IMR-90 (cell line): ENCODE measurements at regions not wholly inside any gene's neighbourhood (a gene's known extent, or its start where the extent isn't known, plus 50 kb on each side); places are given as distances from the start of the nearest gene placed in this dataset.

Experiments
- ATAC-seq: fragments of 200-7000 bp; cut with Tn5 transposase; 2 replicates; pipeline ENCODE4 v1.9.1; 2020; ENCODE audit warnings: low read depth, mild to moderate bottlenecking, moderate library complexity
- BruUV-seq: library from RNA; stranded (reverse); fragments of 400-500 nt; replicated peaks from 2 replicates; lab custom pipeline; 2021; lab: Mats Ljungman, UMichigan
- CTCF ChIA-PET: fragments of 300-600 bp; formaldehyde crosslinking; extraction: SDS; loops from one replicate; lab custom pipeline; 2021; ENCODE audit warnings: antibody characterized with exemption; lab: Yijun Ruan, JAX
- POLR2A ChIA-PET: fragments of 300-600 bp; sonication (Branson Sonifier 250); formaldehyde crosslinking; loops from one replicate; lab custom pipeline; 2022; ENCODE audit warnings: antibody characterized with exemption; ENCODE audit not compliant: unreplicated experiment; lab: Charles Lee
- DNase-seq: peaks from one replicate; pipeline ENCODE4 v3.0.0; 2013
- H2AFZ ChIP-seq: replicated peaks from 2 replicates; pipeline ENCODE3; 2013; ENCODE audit warnings: low read length, mild to moderate bottlenecking; ENCODE audit not compliant: poor library complexity
- H2AK5ac ChIP-seq: 2 replicates; pipeline ENCODE4 v1.6.1; 2013; ENCODE audit warnings: low read depth, low read length, inconsistent platforms
- H2AK9ac ChIP-seq: replicated peaks from 2 replicates; pipeline ENCODE3; 2013; ENCODE audit warnings: mild to moderate bottlenecking, low read depth, low read length, moderate library complexity; ENCODE audit not compliant: poor library complexity
- H2BK120ac ChIP-seq: 2 replicates; pipeline ENCODE4 v1.6.1; 2013; ENCODE audit warnings: low read depth, low read length, inconsistent platforms
- H2BK15ac ChIP-seq: 3 replicates; pipeline ENCODE4 v1.6.1; 2013; ENCODE audit warnings: low read depth, low read length, inconsistent platforms
- H2BK20ac ChIP-seq: 2 replicates; pipeline ENCODE4 v1.6.1; 2013; ENCODE audit warnings: low read depth, mild to moderate bottlenecking, inconsistent platforms, low read length, moderate library complexity
- H2BK5ac ChIP-seq: 2 replicates; pipeline ENCODE4 v1.6.1; 2013; ENCODE audit warnings: mild to moderate bottlenecking, low read depth, low read length, inconsistent platforms; ENCODE audit not compliant: poor library complexity, severe bottlenecking
- H3K14ac ChIP-seq: replicated peaks from 2 replicates; pipeline ENCODE4 v1.6.1; 2013; ENCODE audit warnings: low read depth, low read length, inconsistent platforms
- H3K18ac ChIP-seq: 2 replicates; pipeline ENCODE4 v1.6.1; 2013; ENCODE audit warnings: low read depth, low read length, control low read depth
- H3K23ac ChIP-seq: 2 replicates; pipeline ENCODE4 v1.6.1; 2013; ENCODE audit warnings: low read depth, low read length, inconsistent platforms
- H3K27ac ChIP-seq: 2 replicates; pipeline ENCODE4 v1.5.1; 2013; ENCODE audit warnings: mild to moderate bottlenecking, control low read depth, low read length; ENCODE audit not compliant: insufficient read depth
- H3K27me3 ChIP-seq: 2 replicates; pipeline ENCODE4 v1.6.1; 2013; ENCODE audit warnings: low read length; ENCODE audit not compliant: control insufficient read depth, insufficient read depth
- H3K36me3 ChIP-seq: 2 replicates; pipeline ENCODE4 v1.6.1; 2013; ENCODE audit warnings: low read length, mixed read lengths; ENCODE audit not compliant: control insufficient read depth, insufficient read depth
- H3K4ac ChIP-seq: 2 replicates; pipeline ENCODE4 v1.6.1; 2013; ENCODE audit warnings: low read depth, low read length, inconsistent platforms
- H3K4me1 ChIP-seq: 2 replicates; pipeline ENCODE4 v1.6.1; 2013; ENCODE audit warnings: low read length, mixed read lengths; ENCODE audit not compliant: control insufficient read depth, insufficient read depth
- H3K4me2 ChIP-seq: 2 replicates; pipeline ENCODE4 v1.6.1; 2013; ENCODE audit warnings: low read depth, mild to moderate bottlenecking, control low read depth, low read length, moderate library complexity
- H3K4me3 ChIP-seq: 2 replicates; pipeline ENCODE4 v1.5.1; 2013; ENCODE audit warnings: low read depth, mild to moderate bottlenecking, control low read depth, low read length, moderate library complexity; ENCODE audit not compliant: insufficient read depth
- H3K56ac ChIP-seq: 2 replicates; pipeline ENCODE4 v1.6.1; 2013; ENCODE audit warnings: low read length, inconsistent platforms; ENCODE audit not compliant: insufficient read depth; ENCODE audit errors: extremely low read depth
- H3K79me1 ChIP-seq, 2 experiments: 2 replicates each; pipeline ENCODE4 v1.6.1; 2013; ENCODE audit warnings: low read length in 2 of 2, inconsistent platforms in 1 of 2, low read depth in 1 of 2
- H3K9ac ChIP-seq: 2 replicates; pipeline ENCODE4 v1.6.1; 2013; ENCODE audit warnings: low read depth, low read length, control low read depth
- H3K9me1 ChIP-seq: 2 replicates; pipeline ENCODE4 v1.6.1; 2013; ENCODE audit warnings: low read length, inconsistent platforms; ENCODE audit not compliant: insufficient read depth
- H3K9me3 ChIP-seq: 2 replicates; pipeline ENCODE4 v1.6.1; 2013; ENCODE audit warnings: low read length; ENCODE audit not compliant: control insufficient read depth, insufficient read depth
- H4K20me1 ChIP-seq: 2 replicates; pipeline ENCODE4 v1.6.1; 2013; ENCODE audit warnings: low read length, inconsistent platforms; ENCODE audit not compliant: insufficient read depth
- H4K5ac ChIP-seq: 2 replicates; pipeline ENCODE4 v1.6.1; 2013; ENCODE audit warnings: mild to moderate bottlenecking, low read depth, low read length, control low read depth
- H4K8ac ChIP-seq, 2 experiments: 2 replicates each; pipeline ENCODE4 v1.6.1; 2013; ENCODE audit warnings: low read depth in 2 of 2, low read length in 2 of 2, control low read depth in 1 of 2, inconsistent platforms in 1 of 2
- H4K91ac ChIP-seq: 2 replicates; pipeline ENCODE4 v1.6.1; 2013; ENCODE audit warnings: low read depth, low read length, inconsistent platforms; ENCODE audit not compliant: insufficient read depth
- NFE2L2 ChIP-seq: fragments of 150-350 bp; IDR thresholded peaks from 2 replicates; pipeline ENCODE4 v1.6.1; 2016; ENCODE audit warnings: low read depth, mild to moderate bottlenecking, low read length
- WGBS, 2 experiments: methylation state at CpG; one replicate each; pipeline versions ENCODE4 v1.1.5 to v1.1.7; 2013; ENCODE audit warnings: missing lambda C conversion rate in 2 of 2; ENCODE audit not compliant: insufficient read length in 1 of 2; ENCODE audit errors: extremely low coverage in 2 of 2; 5-methylcytosine and 5-hydroxymethylcytosine counted together
- dilution Hi-C: fragments of 300-500 bp; cut with HindIII; formaldehyde crosslinking; loops from one replicate; pipeline ENCODE4 v1.14.3; 2018; ENCODE audit warnings: low sequenced_read_pairs; ENCODE audit not compliant: unreplicated experiment
- in situ Hi-C: fragments of 300-500 bp; cut with MboI; formaldehyde crosslinking; loops from 3 replicates; pipeline ENCODE4 v1.14.3; 2019; ENCODE audit warnings: low sequenced_read_pairs, inconsistent platforms, mixed read lengths
- intact Hi-C: fragments of 100-400 bp; cut with micrococcal nuclease; formaldehyde crosslinking; loops from 2 replicates; pipeline ENCODE4 v1.10.0; 2022
- TF ChIP-seq, protein P1 (sequence below): fragments of 150-350 bp; IDR thresholded peaks from 2 replicates; pipeline ENCODE4 v1.6.1; 2017; ENCODE audit warnings: mild to moderate bottlenecking, antibody characterized with exemption, low read length, low read depth
- TF ChIP-seq, protein P2 (sequence below): conservative IDR thresholded peaks from 2 replicates; pipeline ENCODE4 v1.5.1; 2012; ENCODE audit warnings: mild to moderate bottlenecking, low read depth, low read length, improper control_type of control experiment

- no peak for ATAC-seq
- Histone ChIP-seq H3K9me3 (no peaks in the 10 kb centered on the region; the same call in 1 of the 2 replicates), H3K79me1 (no peaks in the 10 kb centered on the region), H4K5ac (no peak overlapping the region), H4K8ac (no peak overlapping the region), H3K27me3 (no peaks in the 10 kb centered on the region), H2BK15ac (no peak overlapping the region), H2BK120ac (no peak overlapping the region), H3K14ac (no peak overlapping the region), H4K91ac (no peak overlapping the region), H2AFZ (no peak overlapping the region), H2BK5ac (no peak overlapping the region), H3K56ac (no peak overlapping the region), H3K23ac (no peak overlapping the region), H3K9ac (no peak overlapping the region), H3K4me3 (no peak overlapping the region), H3K36me3 (no peaks in the 10 kb centered on the region), H2AK5ac (no peak overlapping the region), H3K4me1 (no peaks in the 10 kb centered on the region), H4K20me1 (no peaks in the 10 kb centered on the region), H3K18ac (no peak overlapping the region), H3K4me2 (no peak overlapping the region), H3K4ac (no peak overlapping the region), H3K9me1 (no peaks in the 10 kb centered on the region), H3K27ac (no peak overlapping the region), H2AK9ac (no peak overlapping the region), H2BK20ac (no peak overlapping the region)
- no CpG with 5 or more reads among the region's 2 CpGs for WGBS, 2 experiments
- in situ Hi-C loops, result no loop called here
- no TSS peak for BruUV-seq
- dilution Hi-C loops, result no loop called here
- DNase-seq, result no peak
- POLR2A ChIA-PET, result no interaction called here
- CTCF ChIA-PET, result no interaction called here
- no peak for TF ChIP-seq NFE2L2
- TF ChIP-seq, protein P1, sequence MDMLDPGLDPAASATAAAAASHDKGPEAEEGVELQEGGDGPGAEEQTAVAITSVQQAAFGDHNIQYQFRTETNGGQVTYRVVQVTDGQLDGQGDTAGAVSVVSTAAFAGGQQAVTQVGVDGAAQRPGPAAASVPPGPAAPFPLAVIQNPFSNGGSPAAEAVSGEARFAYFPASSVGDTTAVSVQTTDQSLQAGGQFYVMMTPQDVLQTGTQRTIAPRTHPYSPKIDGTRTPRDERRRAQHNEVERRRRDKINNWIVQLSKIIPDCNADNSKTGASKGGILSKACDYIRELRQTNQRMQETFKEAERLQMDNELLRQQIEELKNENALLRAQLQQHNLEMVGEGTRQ, result no peak
- TF ChIP-seq, protein P2, sequence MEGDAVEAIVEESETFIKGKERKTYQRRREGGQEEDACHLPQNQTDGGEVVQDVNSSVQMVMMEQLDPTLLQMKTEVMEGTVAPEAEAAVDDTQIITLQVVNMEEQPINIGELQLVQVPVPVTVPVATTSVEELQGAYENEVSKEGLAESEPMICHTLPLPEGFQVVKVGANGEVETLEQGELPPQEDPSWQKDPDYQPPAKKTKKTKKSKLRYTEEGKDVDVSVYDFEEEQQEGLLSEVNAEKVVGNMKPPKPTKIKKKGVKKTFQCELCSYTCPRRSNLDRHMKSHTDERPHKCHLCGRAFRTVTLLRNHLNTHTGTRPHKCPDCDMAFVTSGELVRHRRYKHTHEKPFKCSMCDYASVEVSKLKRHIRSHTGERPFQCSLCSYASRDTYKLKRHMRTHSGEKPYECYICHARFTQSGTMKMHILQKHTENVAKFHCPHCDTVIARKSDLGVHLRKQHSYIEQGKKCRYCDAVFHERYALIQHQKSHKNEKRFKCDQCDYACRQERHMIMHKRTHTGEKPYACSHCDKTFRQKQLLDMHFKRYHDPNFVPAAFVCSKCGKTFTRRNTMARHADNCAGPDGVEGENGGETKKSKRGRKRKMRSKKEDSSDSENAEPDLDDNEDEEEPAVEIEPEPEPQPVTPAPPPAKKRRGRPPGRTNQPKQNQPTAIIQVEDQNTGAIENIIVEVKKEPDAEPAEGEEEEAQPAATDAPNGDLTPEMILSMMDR, result no peak
- intact Hi-C loops, result no loop called here
Measured at GRCh38 chr6:139903411-139904157, 529.1 kb upstream of the CITED2 start.
